Activated T-cell treated with anti-CD3 and anti-CD28 coated beads, Interleukin-2, amount 50 U/mL, for 1 hour (primary cell): ENCODE measurements at regions not wholly inside any gene's neighbourhood (a gene's known extent, or its start where the extent isn't known, plus 50 kb on each side); places are given as distances from the start of the nearest gene placed in this dataset.
A peak's percentile ranks its signal among the peaks of the same experiment; 100 is the strongest.

ENCODE experiments used
- DNase-seq: peaks from one replicate; pipeline ENCODE4 v3.0.0-alpha.2; 2020

DNA sequence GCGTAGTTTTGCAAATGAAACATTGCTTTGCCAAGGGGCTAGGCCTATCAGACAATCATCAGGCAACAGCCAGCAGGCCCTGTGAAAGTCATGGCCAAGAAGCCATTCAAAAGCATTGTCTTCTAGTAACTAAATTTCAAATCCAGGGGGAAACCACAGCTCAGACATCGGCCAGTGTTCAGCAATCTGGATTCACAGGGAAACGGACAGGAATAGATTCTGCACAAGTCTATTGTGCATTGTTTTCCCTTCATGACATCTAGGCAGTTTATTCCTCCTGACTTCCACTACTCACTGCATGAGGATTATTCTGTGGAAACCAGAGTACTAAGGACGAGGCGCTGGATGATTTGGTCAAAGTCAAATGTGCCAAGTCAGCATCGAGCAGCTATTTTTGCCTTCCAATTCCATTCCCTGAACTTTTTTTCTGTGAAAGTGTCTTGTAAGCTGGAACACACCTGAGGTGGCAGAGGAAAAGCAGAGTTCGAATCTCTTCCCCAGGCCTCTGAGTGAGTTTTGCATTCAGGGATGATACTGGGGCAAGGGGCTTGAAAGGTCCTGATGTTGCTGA is 75.4 kb downstream of the VCPKMT start:
- no peak for DNase-seq

DNA sequence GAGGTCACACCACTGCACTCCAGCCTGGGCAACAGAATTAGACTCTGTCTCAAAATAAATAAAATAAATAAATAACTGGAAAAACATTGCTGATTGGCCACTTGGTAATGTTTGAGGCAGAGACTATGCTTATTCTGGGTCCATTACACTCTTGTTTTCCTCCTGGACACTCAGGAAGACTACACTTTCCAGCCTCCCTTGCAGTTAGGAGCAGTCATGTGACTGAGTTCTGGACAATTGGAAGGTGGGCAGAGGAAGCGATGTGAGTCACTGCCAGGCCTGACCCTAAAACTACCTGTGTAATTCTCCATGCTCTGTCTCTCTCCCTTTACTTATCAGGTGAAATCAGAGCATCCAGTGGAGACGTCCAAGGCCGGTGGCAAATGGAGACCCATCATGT is 74.4 kb downstream of the VCPKMT start:
- no peak for DNase-seq

DNA sequence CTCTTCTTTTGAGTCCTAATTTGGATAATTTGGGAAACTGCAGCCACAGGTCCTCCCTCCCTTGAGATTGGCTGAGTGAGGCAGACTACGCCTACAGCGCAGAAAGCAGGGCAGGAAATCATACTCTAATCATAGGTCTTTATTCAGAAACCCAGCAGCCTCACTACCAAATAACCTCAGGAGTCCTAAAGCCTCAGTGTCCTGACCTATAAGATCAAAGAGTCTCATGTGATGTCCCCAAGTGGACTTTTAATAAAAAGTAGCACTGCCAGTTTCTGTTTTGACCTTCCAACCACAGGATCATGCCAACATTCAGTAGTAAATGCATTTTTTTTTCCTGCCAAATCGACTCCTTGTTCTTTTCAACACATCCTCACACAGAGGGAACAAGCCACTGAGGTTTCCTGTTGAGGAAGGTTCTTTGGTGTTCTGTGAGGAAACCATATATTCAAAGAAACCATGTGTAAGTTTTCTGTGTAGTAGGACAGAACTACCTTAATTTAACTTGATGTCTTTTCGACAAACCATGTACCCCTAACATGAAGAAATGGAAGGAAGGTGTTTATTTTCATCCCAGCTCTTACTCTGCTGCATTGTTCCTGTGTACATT is 72.2 kb downstream of the VCPKMT start:
- DNase-seq, result no peak

DNA sequence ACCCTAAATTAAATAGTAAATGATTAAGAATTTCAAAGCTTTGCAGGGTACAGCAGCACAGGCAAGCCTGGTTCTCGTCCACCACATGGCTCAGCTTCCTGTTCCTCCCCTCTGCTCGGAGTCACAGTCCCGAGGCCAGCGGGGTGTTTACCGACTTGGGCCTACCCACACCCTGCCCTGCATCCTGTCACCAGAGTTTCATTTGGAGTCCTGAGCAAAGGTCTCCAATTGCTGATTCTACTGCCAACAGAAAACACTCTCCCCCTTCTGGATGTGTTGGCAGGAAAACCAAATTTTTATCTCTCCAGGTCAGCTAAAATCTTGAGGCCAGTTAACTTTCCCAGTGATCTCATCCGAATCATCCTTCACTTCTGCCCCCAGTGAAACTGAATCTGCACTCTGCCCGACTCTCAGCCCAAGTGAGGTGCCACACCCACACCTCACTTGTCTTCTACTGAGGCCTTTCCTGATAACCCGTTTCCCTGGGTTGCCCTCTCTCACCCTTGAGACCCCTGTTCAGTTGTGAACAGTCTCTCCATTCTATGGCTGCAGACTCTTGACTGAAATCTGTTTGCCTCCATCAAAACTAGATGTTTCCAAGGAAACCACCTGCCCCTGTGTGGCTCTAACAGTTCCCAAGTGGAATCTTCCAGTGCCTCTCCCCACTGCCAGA is 71.2 kb downstream of the VCPKMT start:
- peak; percentile 54 for DNase-seq

DNA sequence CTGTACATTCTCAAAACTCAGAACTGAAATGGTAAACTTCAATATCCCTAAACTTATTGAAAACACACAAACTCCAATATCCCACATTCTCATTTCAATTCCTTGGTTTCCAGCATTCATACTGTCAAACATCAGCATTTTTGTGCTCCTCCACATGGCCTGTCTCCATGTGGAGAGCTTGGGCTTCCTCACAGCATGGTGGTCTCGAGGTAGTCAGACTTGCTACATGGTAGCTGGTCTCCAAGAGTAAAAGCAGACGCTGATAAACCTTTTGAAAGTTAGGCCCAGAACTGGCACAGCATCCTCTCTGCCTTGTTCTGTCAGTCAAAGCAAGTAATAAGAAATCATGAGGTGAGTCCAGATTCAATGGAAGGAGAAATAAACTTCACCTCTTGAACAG is 70.5 kb downstream of the VCPKMT start:
- no peak for DNase-seq

DNA sequence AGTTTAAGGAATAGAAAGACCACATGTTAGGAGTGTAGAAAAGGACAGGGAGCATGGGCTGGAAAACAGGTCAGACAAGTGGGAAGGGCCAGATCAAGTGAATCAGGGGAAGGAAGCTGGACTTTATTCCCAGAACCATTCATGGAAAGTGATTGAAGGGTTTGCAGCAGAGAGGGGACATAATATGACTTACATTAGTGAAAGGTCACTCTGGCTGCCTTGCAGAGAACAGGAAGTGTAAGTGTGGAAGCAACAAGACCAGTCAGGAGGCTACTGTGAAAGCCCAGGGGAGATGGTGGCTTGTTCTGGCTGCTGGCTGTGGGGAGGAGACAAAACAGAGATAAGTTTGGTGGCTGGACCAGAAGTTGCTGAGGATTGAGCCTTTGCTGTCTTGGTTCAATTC is 69.1 kb downstream of the VCPKMT start:
- no peak for DNase-seq

DNA sequence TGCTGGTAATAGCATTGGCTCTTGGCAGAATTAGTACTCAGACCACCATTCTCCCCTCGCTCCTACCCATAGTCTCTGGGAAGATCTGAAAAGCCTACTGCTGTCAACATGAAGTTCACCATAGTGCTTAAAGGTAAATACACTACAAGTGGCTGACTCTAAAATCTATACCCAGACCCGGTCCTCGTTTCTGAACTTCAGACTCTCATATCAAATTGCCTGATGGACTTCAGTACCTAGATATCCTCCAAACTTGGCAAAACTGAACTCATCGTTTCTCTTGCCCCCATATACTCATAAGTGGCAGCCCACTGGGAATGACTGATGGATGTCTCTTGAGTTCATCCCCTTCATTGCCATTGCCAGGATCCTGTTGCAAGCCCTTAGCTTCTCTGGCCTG is 67.3 kb downstream of the VCPKMT start:
- DNase-seq, result no peak

DNA sequence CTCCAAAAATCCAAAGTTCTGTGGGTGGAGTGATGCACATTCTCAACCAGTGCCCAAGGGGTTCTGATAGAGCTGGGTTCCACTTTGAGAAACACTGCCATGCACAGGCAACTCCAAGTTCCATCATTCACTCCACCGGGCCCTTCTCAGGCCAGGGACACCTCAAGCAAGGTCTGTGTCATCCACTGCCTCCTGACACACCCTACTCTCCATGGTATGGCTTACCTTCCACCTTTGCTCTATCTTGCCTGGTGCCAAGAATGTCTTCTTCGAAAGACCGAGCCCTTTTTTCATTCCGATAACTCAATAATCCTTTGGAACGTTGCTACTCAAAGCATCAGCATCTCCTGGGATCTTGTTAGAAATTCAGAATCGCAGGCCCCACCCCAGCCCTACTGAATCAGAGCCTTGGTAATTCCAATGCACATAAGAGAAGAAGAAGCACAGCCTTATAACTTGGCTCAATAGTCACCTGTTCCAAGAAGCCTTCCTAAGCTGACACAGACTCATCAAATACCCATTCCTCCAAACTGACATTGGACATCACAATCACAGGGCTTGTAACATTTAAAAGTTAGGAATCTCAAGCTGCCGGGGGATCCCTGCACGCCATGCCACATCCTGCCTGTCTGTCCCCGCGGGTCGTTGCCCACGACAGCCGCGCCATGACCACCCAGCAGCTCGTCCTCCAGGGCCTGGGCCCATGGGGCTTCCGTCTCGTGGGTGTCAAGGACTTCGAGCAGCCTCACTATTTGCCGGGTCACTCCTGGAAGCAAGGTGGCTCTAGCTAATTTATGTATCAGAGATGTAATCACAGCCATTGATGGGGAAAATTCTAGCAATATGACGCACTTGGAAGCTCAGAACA is 66.4 kb downstream of the VCPKMT start:
- DNase-seq, result no peak

DNA sequence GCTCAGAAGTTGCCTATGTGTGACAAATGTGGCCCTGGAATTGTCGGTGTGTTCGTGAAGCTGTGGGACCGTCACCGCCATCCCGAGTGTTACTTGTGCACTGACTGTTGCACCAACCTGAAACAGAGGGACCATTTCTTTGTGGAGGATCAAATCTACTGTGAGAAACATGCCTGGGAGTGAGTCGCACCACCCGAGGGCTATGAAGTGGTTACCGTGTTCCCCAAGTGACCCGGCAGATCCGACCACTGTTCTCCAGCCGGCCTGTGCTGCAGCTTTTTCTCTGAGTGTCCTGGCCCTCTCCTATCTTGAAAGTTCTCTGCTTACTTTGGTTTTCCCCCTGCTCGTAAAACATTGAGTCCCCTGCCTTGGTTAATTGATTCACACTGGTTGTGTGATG is 65.3 kb downstream of the VCPKMT start:
- no peak for DNase-seq

DNA sequence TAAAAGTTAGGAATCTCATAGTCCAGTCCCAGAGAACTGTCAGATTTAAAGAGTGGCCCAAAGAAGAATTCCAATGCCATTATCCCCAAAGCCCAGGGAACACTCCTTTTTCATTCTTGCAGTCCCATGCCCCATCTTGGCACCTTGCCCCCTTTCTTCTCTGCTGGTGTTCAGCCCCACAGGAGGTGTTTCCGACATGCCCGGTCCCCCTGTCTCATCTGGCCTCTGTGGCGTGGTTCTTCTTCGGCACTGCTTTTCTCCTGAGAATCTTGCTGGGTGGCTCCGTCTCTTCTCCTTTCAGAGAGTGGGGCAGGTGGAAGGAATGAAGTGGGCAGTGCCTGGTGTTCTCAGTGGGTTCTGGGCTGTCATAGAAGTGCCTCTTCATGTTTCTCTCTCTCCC is 64.7 kb downstream of the VCPKMT start:
- DNase-seq, result no peak

DNA sequence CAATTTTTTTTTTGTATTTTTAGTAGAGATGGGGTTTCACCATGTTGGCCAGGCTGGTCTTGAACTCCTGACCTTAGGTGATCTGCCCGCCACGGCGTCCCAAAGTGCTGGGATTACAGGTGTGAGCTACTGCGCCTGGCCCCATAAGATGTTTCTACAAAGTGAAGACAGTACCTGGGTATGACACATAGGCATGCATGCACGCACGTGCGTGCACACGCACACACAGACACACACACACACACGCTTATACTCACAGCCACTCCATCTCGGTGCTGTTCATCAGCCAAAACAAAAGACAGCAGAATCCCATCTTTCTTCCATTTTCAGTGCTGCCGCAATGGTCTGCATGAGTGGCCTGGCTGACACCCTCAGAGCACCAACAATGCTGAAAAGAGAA is 63.9 kb downstream of the VCPKMT start:
- no peak for DNase-seq

DNA sequence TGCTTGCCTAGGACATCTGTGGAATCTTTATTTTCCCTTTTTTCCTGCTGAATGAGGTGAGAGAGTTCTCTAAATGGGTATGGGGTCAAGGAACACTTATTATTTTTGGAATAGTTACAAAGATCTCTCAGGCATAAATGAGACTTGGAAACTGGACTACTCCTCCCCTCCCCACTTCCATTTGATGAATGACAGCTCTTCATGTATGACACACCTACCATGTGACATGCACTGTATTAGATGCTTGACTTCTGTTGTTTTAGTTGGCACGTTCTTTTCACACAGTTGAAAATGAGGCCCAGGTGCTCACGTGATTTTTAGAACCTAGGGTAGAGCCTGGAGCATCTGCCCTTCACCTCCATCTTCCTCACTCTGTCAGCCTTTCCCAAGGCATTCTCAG is 62.4 kb downstream of the VCPKMT start:
- no peak for DNase-seq

DNA sequence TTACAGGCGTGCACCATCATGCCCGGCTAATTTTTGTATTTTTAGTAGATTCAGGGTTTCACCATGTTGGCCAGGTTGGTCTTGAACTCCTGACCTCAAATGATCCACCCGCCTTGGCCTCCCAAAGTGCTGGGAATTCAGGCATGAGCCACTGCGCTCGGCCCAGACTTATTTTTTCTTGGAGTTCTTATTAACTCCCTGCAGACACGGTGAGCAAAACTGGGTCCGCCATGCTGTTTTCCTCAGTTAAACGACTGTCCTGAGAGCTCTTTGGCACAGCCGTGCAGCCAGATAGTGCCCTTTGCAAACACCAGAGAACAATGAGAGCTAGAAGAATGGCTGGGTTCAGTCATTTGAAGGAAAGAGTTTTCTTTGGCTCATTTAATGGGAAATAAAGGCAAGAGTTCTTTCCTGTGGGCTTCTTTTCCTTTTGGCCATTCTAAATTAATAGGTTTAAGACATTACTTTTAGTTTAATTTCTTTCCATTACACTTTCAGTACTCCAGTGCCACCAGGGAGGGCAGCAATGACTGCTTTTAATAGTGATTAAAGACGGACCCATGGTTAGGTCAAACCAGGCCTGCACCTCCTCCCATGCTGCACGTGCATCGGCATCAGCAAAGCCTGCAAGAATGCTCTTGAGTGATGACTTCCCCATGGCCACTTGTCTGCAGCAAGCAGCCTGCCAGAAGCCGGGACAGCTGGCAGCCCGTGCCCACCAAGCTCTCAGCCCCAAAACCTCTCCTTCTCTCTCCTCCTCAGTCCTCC is 60.7 kb downstream of the VCPKMT start:
- no peak for DNase-seq

DNA sequence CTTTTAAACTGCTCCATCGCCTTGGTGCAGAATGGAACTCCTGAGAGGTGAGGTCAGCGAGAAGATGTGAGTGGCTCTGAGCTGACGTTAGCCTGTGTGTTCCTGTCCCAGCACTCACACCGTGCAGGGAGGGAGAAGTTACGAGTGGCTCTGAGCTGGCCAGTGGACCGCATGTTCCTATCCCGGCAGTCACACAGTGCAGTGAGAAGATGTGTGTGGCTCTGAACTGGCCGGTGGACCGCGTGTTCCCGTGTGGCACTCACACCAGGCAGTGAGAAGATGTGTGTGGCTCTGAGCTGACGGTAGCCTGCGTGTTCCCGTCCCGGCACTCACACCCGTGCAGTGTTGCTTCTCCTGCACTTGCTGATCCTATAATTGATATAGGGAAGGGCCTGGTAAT is 59.9 kb downstream of the VCPKMT start:
- DNase-seq, result no peak

DNA sequence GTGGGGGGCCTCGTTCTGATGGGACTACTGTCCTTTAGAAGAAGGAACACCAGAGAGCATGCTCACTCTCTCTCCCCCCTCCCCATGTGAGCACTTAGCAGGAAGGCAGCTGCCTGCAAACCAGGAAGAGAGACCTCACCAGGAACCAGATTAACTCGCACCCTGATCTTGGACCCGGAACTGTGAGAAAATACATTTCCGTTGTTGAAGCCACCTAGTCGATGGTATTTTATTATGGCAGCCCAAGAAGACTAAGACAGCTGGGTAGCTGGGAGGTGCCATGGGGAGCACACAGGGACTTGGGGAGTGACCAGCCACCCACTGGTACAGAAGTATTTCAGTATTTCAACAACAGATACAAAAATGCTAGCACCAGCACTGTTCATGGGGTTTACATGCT is 59.0 kb downstream of the VCPKMT start:
- DNase-seq, result no peak

DNA sequence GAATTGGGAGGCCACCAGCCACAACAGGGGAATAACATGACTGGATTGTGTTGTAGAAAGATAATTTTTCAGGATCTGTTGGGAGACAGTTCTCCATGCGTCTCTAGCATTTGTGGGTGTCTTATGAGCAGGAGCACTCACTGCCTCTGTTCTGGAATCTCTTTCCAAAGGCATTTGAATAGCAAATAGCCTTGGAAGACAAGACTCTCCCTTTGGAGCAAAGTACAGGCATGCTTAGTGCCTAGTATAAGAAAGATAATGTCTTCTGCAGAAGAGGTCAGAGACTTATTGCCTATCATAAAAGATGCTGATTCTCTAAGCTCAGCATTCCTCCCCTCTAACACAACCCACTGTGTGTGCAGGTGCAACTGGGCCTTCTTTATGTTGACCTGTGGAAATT is 58.3 kb downstream of the VCPKMT start:
- no peak for DNase-seq
